Caco-2 (cell line): ENCODE measurements at regions not wholly inside any gene's neighbourhood (a gene's known extent, or its start where the extent isn't known, plus 50 kb on each side); places are given as distances from the start of the nearest gene placed in this dataset.

Experiments
- BruUV-seq: library from RNA; stranded (reverse); fragments of 400-500 nt; replicated peaks from 2 replicates; lab custom pipeline; 2021; lab: Mats Ljungman, UMichigan
- CTCF ChIA-PET: fragments of 300-600 bp; sonication (Branson Sonifier 250); formaldehyde crosslinking; loops from one replicate; lab custom pipeline; 2022; ENCODE audit warnings: antibody characterized with exemption; lab: Charles Lee
- POLR2A ChIA-PET: fragments of 300-600 bp; sonication (Branson Sonifier 250); formaldehyde crosslinking; loops from one replicate; lab custom pipeline; 2022; ENCODE audit warnings: antibody characterized with exemption; lab: Charles Lee
- DNase-seq, 2 experiments: peaks; one replicate each; pipeline versions ENCODE4 v3.0.0 to v3.0.0-alpha.2; 2020 to 2022
- H3K27me3 ChIP-seq: replicated peaks from 2 replicates; pipeline ENCODE4 v1.6.0; 2011; ENCODE audit warnings: low read length; ENCODE audit not compliant: control insufficient read depth, insufficient read depth
- H3K36me3 ChIP-seq: 2 replicates; pipeline ENCODE4 v1.5.1; 2011; ENCODE audit warnings: low read length; ENCODE audit not compliant: control insufficient read depth, insufficient read depth
- H3K4me1 ChIP-seq: fragments of 250-450 bp; sonication (Bioruptor Pico); 2 replicates; pipeline ENCODE4 v1.5.1; 2020; ENCODE audit warnings: mild to moderate bottlenecking
- H3K4me3 ChIP-seq: 2 replicates; pipeline ENCODE4 v1.5.1; 2011; ENCODE audit warnings: low read depth, mild to moderate bottlenecking, control low read depth, low read length
- H3K9me3 ChIP-seq: fragments of 250-450 bp; sonication (Bioruptor Pico); 2 replicates; pipeline ENCODE4 v1.5.1; 2020; ENCODE audit warnings: mild to moderate bottlenecking, moderate library complexity
- H3K27ac Mint-ChIP-seq: one replicate; pipeline ENCODE4 v1.8.0; 2022; ENCODE audit warnings: mixed read lengths; ENCODE audit not compliant: unreplicated experiment
- H3K27me3 Mint-ChIP-seq: one replicate; pipeline ENCODE4 v1.8.0; 2022; ENCODE audit warnings: mixed read lengths; ENCODE audit not compliant: insufficient read depth, unreplicated experiment
- H3K36me3 Mint-ChIP-seq: one replicate; pipeline ENCODE4 v1.8.0; 2022; ENCODE audit warnings: mild to moderate bottlenecking, mixed read lengths; ENCODE audit not compliant: insufficient read depth, unreplicated experiment
- H3K4me1 Mint-ChIP-seq: one replicate; pipeline ENCODE4 v1.8.0; 2022; ENCODE audit warnings: low read depth, mixed read lengths; ENCODE audit not compliant: unreplicated experiment
- H3K4me3 Mint-ChIP-seq: one replicate; pipeline ENCODE4 v1.8.0; 2022; ENCODE audit warnings: mild to moderate bottlenecking, moderate library complexity, mixed read lengths; ENCODE audit not compliant: unreplicated experiment
- H3K9me3 Mint-ChIP-seq: one replicate; pipeline ENCODE4 v1.8.0; 2022; ENCODE audit warnings: mixed read lengths; ENCODE audit not compliant: unreplicated experiment
- intact Hi-C: fragments of 100-400 bp; cut with micrococcal nuclease; formaldehyde crosslinking; loops from one replicate; pipeline ENCODE4 v1.10.0; 2022; ENCODE audit not compliant: unreplicated experiment
- TF ChIP-seq, protein P1 (sequence below), 2 experiments: fragments of 200-600 bp in 1 of 2; IDR thresholded peaks; 1 replicate in 1 of 2; 2 replicates in 1 of 2; pipeline versions ENCODE4 v1.5.1 to v1.8.0; 2011 to 2022; ENCODE audit warnings: antibody characterized with exemption in 1 of 2, control low read depth in 1 of 2, inconsistent platforms in 1 of 2, low read depth in 1 of 2, low read length in 1 of 2, mild to moderate bottlenecking in 1 of 2, moderate library complexity in 1 of 2; ENCODE audit not compliant: insufficient read depth in 1 of 2, severe bottlenecking in 1 of 2, unreplicated experiment in 1 of 2

DNA sequence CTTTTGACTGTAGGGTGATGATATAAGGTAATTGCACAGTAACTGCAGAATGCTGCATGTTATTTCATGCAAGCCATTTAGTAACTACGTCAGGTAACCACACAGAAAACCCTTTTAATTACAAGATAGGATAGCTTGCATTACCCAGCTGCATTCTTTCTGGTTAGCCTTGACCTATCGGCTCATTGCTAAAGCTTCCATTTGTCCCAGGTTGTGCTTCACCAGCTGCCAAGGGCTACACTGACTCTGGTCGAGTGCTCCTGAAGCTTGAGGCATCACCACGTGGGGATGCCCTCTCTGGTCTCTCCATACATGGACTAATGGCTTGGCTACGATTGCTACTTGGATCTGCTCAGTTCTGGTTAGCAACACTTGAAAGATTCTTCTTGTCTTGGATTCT, 81.1 kb upstream of the SLC12A2 start:
- no peak overlapping the region for H3K27ac Mint-ChIP-seq

DNA sequence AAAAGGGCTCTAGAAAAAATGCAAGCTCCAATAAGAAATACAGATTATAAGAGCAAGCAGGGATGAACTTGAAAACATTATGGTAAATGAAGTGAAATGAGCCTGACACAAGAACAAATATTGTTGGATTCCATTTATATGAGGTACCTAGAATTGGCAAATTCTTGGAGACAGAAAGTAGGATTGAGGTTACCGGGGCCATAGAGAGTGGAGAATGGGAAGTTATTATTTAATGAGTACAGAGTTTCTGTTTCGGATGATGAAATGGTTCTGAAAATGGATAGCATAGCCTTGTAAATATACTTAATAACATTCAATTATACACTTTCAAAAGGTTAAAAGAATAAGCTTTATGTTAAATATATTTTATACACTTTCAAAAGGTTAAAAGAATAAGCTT, 75.6 kb upstream of the SLC12A2 start:
- Mint-ChIP-seq H3K27ac (no peak overlapping the region), H3K9me3 (no peaks in the 10 kb centered on the region), H3K27me3 (no peaks in the 10 kb centered on the region), H3K4me1 (no peaks in the 10 kb centered on the region), H3K4me3 (no peak overlapping the region), H3K36me3 (peaks cover 6% of the 10 kb centered on the region)
- Histone ChIP-seq H3K36me3 (no peaks in the 10 kb centered on the region), H3K27me3 (no peaks in the 10 kb centered on the region), H3K9me3 (no peaks in the 10 kb centered on the region), H3K4me3 (no peak overlapping the region), H3K4me1 (no peaks in the 10 kb centered on the region)
- TF ChIP-seq, protein P1, sequence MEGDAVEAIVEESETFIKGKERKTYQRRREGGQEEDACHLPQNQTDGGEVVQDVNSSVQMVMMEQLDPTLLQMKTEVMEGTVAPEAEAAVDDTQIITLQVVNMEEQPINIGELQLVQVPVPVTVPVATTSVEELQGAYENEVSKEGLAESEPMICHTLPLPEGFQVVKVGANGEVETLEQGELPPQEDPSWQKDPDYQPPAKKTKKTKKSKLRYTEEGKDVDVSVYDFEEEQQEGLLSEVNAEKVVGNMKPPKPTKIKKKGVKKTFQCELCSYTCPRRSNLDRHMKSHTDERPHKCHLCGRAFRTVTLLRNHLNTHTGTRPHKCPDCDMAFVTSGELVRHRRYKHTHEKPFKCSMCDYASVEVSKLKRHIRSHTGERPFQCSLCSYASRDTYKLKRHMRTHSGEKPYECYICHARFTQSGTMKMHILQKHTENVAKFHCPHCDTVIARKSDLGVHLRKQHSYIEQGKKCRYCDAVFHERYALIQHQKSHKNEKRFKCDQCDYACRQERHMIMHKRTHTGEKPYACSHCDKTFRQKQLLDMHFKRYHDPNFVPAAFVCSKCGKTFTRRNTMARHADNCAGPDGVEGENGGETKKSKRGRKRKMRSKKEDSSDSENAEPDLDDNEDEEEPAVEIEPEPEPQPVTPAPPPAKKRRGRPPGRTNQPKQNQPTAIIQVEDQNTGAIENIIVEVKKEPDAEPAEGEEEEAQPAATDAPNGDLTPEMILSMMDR (IDR thresholded peaks at IDR 0.05; ENCODE audit: insufficient read depth in 1 of 2, low read depth in 1 of 2, low read length in 1 of 2, severe bottlenecking in 1 of 2, unreplicated experiment in 1 of 2) = no peak
- intact Hi-C loops = no loop called here
- BruUV-seq = no TSS peak
- POLR2A ChIA-PET = no interaction called here
- no peak for DNase-seq
- CTCF ChIA-PET = no interaction called here

More for the DNA sequence above, 81.1 kb upstream of the SLC12A2 start:
- BruUV-seq = no TSS peak
- TF ChIP-seq, protein P1 (IDR thresholded peaks at IDR 0.05; ENCODE audit: insufficient read depth in 1 of 2, low read depth in 1 of 2, low read length in 1 of 2, severe bottlenecking in 1 of 2, unreplicated experiment in 1 of 2) = no peak
- CTCF ChIA-PET = no interaction called here
- no peaks in the 10 kb centered on the region; the same call in 1 of the 2 replicates for H3K36me3 ChIP-seq
- no peaks in the 10 kb centered on the region for H3K27me3 ChIP-seq
- no peak overlapping the region for H3K4me3 Mint-ChIP-seq
- H3K4me1 ChIP-seq = no peaks in the 10 kb centered on the region
- H3K9me3 Mint-ChIP-seq = no peaks in the 10 kb centered on the region
- POLR2A ChIA-PET = no interaction called here
- no peak overlapping the region for H3K4me3 ChIP-seq
- no peak for DNase-seq
- intact Hi-C loops = no loop called here
- H3K4me1 Mint-ChIP-seq = no peaks in the 10 kb centered on the region
- H3K27me3 Mint-ChIP-seq = no peaks in the 10 kb centered on the region
- peaks cover 6% of the 10 kb centered on the region for H3K36me3 Mint-ChIP-seq
- no peaks in the 10 kb centered on the region for H3K9me3 ChIP-seq

DNA sequence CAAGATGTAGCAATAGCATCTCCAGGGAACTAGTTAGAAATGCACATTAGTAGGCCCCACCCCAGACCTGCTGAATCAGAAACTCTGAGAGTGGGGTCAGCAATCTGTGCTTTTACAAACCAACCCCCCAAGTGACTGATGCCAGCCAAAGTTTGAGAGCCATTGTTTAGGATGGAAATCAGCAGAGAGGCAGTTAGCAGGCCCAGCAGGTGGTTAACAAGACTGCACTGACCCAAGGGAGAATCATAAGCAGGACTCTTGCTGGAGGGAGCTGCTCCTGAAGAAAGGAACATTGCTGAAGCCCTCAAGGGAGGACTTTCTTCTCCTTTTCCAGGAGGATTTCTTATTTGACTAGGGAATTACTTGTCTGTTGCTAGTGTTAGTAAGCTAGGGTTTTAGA, 74.2 kb upstream of the SLC12A2 start:
- no peak overlapping the region for H3K4me3 ChIP-seq
- no TSS peak for BruUV-seq
- no peaks in the 10 kb centered on the region for H3K27me3 Mint-ChIP-seq
- no peak for DNase-seq
- ChIA-PET CTCF (no interaction called here), POLR2A (no interaction called here)
- no peak overlapping the region for H3K4me3 Mint-ChIP-seq
- intact Hi-C loops = no loop called here
- H3K36me3 Mint-ChIP-seq = peaks cover 6% of the 10 kb centered on the region
- TF ChIP-seq, protein P1 (IDR thresholded peaks at IDR 0.05; ENCODE audit: insufficient read depth in 1 of 2, low read depth in 1 of 2, low read length in 1 of 2, severe bottlenecking in 1 of 2, unreplicated experiment in 1 of 2) = no peak
- H3K27ac Mint-ChIP-seq = no peak overlapping the region
- H3K27me3 ChIP-seq = no peaks in the 10 kb centered on the region
- no peaks in the 10 kb centered on the region for H3K4me1 Mint-ChIP-seq
- H3K9me3 Mint-ChIP-seq = no peaks in the 10 kb centered on the region
- H3K9me3 ChIP-seq = no peaks in the 10 kb centered on the region
- H3K36me3 ChIP-seq = no peaks in the 10 kb centered on the region
- H3K4me1 ChIP-seq = no peaks in the 10 kb centered on the region
